Esophagus squamous epithelium (tissue), 5 donors: ENCODE measurements at regions not wholly inside any gene's neighbourhood (a gene's known extent, or its start where the extent isn't known, plus 50 kb on each side); places are given as distances from the start of the nearest gene placed in this dataset.

Experiments
- DNase-seq: peaks from one replicate; lab custom pipeline; 2025; lab: John Stamatoyannopoulos, UW
- H3K27ac ChIP-seq, 4 donors: fragments of 200-600 bp; sonication (generic); one replicate each; pipeline ENCODE4 v1.5.1; 2016 to 2019; ENCODE audit warnings: mild to moderate bottlenecking in 1 of 4
- H3K27me3 ChIP-seq, 4 donors: fragments of 200-600 bp; sonication (generic); 1 replicate in 3 of 4; 2 replicates in 1 of 4; pipeline versions ENCODE4 v1.5.1 to v1.6.0; 2017 to 2021; ENCODE audit warnings: antibody characterized with exemption in 1 of 4
- H3K36me3 ChIP-seq, 3 donors: fragments of 200-600 bp; sonication (generic); one replicate each; pipeline ENCODE4 v1.5.1; 2016 to 2019
- H3K4me1 ChIP-seq, 3 donors: fragments of 200-600 bp; sonication (generic); one replicate each; pipeline ENCODE4 v1.5.1; 2017 to 2019
- H3K4me3 ChIP-seq, 4 donors: fragments of 200-600 bp; sonication (generic); 1 replicate in 3 of 4; 2 replicates in 1 of 4; pipeline ENCODE4 v1.5.1; 2016 to 2019; ENCODE audit warnings: mild to moderate bottlenecking in 2 of 4, moderate library complexity in 1 of 4
- H3K9me3 ChIP-seq, 3 donors: fragments of 200-600 bp; sonication (generic); one replicate each; pipeline ENCODE4 v1.5.1; 2016 to 2019
- CTCF ChIP-seq, 6 experiments: fragments of 450-650 bp in 4 of 6; fragments of 200-600 bp in 2 of 6; sonication (generic) in 2 of 6; IDR thresholded peaks; one replicate each; pipeline ENCODE4 v1.5.1; 2016 to 2019; ENCODE audit warnings: antibody characterized with exemption in 6 of 6, mild to moderate bottlenecking in 4 of 6, moderate library complexity in 4 of 6
- POLR2A ChIP-seq, 4 donors: fragments of 450-650 bp; IDR thresholded peaks; one replicate each; pipeline ENCODE4 v1.6.1; 2017; ENCODE audit warnings: antibody characterized with exemption in 4 of 4, mild to moderate bottlenecking in 4 of 4, moderate library complexity in 3 of 4
- WGBS, 2 donors: methylation state at CpG; one replicate each; pipeline ENCODE4 v1.1.5; 2018; 5-methylcytosine and 5-hydroxymethylcytosine counted together
- intact Hi-C: fragments of 100-400 bp; cut with DNase I; formaldehyde crosslinking; loops from one replicate; pipeline ENCODE4 v1.15.0; 2022
- donor health status: DM: yes; HTN: yes; CAD: no.

- H3K27me3 ChIP-seq, result no peaks in the 10 kb centered on the region
- intact Hi-C loops, result no loop called here
- DNase-seq, result no peak
- no peaks in the 10 kb centered on the region for H3K9me3 ChIP-seq
- no peaks in the 10 kb centered on the region for H3K36me3 ChIP-seq
- no peaks in the 10 kb centered on the region for H3K4me1 ChIP-seq
- no peak for TF ChIP-seq POLR2A (IDR thresholded peaks at IDR 0.05)
- no peak for TF ChIP-seq CTCF (IDR thresholded peaks at IDR 0.05)
- 53% methylated on average over 1 of the region's 1 CpG for WGBS, 2 donors
- no peak overlapping the region for H3K4me3 ChIP-seq
- no peak overlapping the region for H3K27ac ChIP-seq
Measured at GRCh38 chr3:3745693-3746092, 53.5 kb upstream of the LRRN1 start.

GRCh38 chr3:3744826-3745225 is 54.4 kb upstream of the LRRN1 start:
- intact Hi-C loops, result no loop called here
- 83 to 87% methylated on average over 6 of the region's 6 CpGs for WGBS, 2 donors
- Histone ChIP-seq H3K9me3 (no peaks in the 10 kb centered on the region), H3K4me1 (no peaks in the 10 kb centered on the region), H3K4me3 (no peak overlapping the region), H3K36me3 (no peaks in the 10 kb centered on the region), H3K27me3 (no peaks in the 10 kb centered on the region), H3K27ac (no peak overlapping the region)
- TF ChIP-seq CTCF (IDR thresholded peaks at IDR 0.05) (no peak), POLR2A (IDR thresholded peaks at IDR 0.05) (no peak)
- DNase-seq, result no peak

GRCh38 chr3:3743754-3744153 is 55.5 kb upstream of the LRRN1 start:
- TF ChIP-seq POLR2A (IDR thresholded peaks at IDR 0.05), result no peak
- TF ChIP-seq CTCF (IDR thresholded peaks at IDR 0.05), result no peak
- H3K9me3 ChIP-seq, result no peaks in the 10 kb centered on the region
- WGBS, 2 donors, result 87 to 90% methylated on average over 3 of the region's 3 CpGs
- H3K36me3 ChIP-seq, result no peaks in the 10 kb centered on the region
- no peak overlapping the region for H3K4me3 ChIP-seq
- DNase-seq, result no peak
- intact Hi-C loops, result no loop called here
- H3K27ac ChIP-seq, result no peak overlapping the region
- H3K27me3 ChIP-seq, result no peaks in the 10 kb centered on the region
- no peaks in the 10 kb centered on the region for H3K4me1 ChIP-seq

GRCh38 chr3:3740061-3740460 is 59.2 kb upstream of the LRRN1 start:
- TF ChIP-seq CTCF (IDR thresholded peaks at IDR 0.05), result no peak
- no peak for TF ChIP-seq POLR2A (IDR thresholded peaks at IDR 0.05)
- WGBS, 2 donors, result 52 to 70% methylated on average over 4 of the region's 4 CpGs
- no peak for DNase-seq
- intact Hi-C loops, result no loop called here
- Histone ChIP-seq H3K27ac (no peak overlapping the region), H3K9me3 (no peaks in the 10 kb centered on the region), H3K36me3 (no peaks in the 10 kb centered on the region), H3K27me3 (no peaks in the 10 kb centered on the region), H3K4me3 (no peak overlapping the region), H3K4me1 (no peaks in the 10 kb centered on the region)

- intact Hi-C loops, result no loop called here
- H3K36me3 ChIP-seq, result no peaks in the 10 kb centered on the region
- H3K4me3 ChIP-seq, result no peak overlapping the region
- WGBS, 2 donors, result 64 to 72% methylated on average over 3 to 9 of the region's 9 CpGs
- no peak overlapping the region for H3K27ac ChIP-seq
- H3K9me3 ChIP-seq, result no peaks in the 10 kb centered on the region
- no peak for DNase-seq
- H3K4me1 ChIP-seq, result no peaks in the 10 kb centered on the region
- no peaks in the 10 kb centered on the region for H3K27me3 ChIP-seq
- TF ChIP-seq CTCF (IDR thresholded peaks at IDR 0.05) (no peak), POLR2A (IDR thresholded peaks at IDR 0.05) (no peak)
Measured at GRCh38 chr3:3739330-3740060, 59.7 kb upstream of the LRRN1 start.
